Skeletal muscle cell (primary cell): ENCODE measurements at regions not wholly inside any gene's neighbourhood (a gene's known extent, or its start where the extent isn't known, plus 50 kb on each side); places are given as distances from the start of the nearest gene placed in this dataset.
"Not testable (repeated sequence)": the region's sequence is repeated elsewhere in the genome, so short reads cannot be mapped to it uniquely, and the experiment has no call there.

Experiments
- DNase-seq: peaks from one replicate; pipeline ENCODE4 v3.0.0-alpha.2; 2010; ENCODE audit warnings: low read depth
- H3K4me3 ChIP-seq: 2 replicates; pipeline ENCODE4 v1.5.1; 2011; ENCODE audit warnings: low read depth, mild to moderate bottlenecking, control low read depth, low read length, moderate library complexity

DNA sequence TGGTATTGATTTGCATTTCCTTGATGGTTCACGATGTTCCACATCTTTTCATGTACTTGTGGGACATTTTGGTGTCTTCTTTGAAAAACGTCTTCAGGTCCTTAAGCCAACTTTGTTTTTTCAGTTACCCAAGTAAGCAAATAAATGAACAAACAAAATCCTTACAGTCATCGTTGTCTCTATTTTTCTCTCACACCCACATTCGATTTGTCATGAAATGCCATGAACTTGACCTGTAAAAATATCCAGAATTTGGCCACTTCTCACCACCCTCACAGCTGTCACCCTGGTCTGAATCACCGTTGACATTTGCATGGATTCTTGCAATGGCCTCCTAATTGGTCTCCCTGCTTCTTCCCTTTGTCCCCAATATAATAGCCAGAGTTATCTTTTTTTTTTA lies 109.5 kb upstream of the METTL14 start:
- not testable (repeated sequence) for H3K4me3 ChIP-seq, DNase-seq

DNA sequence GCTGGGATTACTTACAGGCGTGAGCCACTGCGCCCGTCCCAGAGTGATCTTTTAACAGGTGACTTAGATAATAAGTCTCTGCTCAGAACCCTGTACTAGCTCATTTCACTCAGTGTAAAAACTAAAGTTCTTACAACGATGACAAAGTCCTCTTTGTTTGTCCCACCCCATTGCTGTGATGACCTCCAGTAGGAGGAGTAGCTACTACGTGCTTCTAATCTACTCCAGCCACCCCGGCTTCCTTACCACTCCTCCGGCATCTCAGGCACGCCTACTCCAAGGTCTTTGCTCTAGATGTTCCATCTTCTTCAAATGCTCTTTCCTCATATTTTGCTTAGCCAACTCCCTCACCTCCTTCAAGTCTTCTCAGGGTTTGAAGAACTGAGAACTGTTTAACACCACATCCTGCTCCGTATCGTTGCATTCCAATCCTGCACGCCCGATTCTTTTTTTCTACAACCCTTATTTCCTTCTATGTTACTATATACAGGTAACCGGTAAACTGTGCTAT lies 108.4 kb upstream of the METTL14 start:
- DNase-seq, H3K4me3 ChIP-seq: not testable (repeated sequence)

DNA sequence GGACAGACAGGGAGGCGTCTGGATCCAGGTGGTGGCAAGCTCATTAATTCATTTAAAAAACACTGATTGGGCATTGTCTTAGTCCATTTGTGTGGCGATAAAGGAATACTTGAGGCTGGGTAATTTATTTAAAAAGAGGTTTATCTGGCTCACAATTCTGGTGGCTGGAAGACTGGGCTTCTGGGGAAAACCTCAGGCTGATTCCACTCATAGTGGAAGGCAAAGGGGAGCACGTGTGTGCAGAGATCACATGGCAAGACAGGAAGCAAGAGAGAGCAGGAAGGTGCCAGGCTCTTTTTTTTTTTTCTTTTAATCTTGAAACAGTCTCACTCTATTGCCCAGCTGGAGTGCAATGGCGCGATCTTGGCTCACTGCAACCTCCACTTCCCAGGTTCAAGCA lies 100.2 kb upstream of the METTL14 start:
- H3K4me3 ChIP-seq: no peak overlapping the region
- DNase-seq: no peak

DNA sequence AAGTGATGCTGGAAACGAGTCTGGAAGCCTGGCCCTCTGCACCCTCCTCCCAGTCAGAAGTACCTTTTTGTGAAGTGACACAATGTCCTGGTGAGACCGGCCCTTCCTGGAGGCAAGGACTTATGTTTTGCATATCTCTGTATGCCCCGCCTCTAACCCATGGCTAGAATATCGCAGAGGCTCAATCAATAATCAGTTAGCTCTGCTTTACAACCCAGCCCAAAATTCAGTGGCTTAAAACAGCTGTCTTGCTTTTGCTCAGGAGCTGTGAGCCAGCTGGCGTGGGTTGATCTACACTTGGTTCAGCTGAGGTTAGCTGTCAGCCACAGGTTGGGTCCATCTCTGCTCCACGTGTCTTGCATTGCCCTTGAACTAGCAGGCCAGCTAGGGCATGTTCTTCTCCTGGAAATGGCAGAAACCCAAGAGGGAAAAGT lies 98.8 kb upstream of the METTL14 start:
- DNase-seq: peak; percentile 3
- H3K4me3 ChIP-seq: no peak overlapping the region

DNA sequence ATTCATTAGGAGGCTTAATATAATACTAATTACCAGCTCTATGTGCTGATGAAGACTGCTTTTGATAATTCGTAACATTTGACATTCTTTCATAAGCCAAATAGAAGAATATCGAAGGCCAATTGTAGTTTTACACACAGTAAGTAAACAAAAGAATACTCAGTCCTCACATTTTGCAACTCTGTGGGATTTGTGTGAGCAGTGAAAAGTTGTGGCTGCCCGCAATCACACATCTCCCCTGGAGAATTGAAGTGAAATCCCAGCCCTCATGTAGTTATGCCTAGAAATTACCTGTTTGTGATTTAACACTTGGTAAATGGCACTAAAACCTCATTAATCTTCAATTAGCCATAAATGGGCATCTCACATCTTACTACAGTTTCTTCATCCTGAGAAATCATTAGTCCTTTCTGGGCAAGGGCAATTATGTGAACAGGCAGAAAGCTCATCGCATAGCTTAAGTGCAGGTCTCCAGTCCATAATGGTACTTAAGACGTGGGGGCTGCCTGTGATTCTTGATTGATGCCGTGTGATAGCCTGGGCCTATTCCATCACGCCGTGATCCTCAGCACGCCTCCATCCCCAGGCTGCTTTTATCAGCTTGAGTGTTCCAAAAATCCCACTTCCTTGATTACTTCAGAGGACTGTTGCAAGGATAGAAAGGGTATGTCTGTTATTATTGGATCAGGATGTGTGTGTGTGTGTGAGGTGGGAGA lies 97.9 kb upstream of the METTL14 start:
- H3K4me3 ChIP-seq: no peak overlapping the region
- no peak for DNase-seq

DNA sequence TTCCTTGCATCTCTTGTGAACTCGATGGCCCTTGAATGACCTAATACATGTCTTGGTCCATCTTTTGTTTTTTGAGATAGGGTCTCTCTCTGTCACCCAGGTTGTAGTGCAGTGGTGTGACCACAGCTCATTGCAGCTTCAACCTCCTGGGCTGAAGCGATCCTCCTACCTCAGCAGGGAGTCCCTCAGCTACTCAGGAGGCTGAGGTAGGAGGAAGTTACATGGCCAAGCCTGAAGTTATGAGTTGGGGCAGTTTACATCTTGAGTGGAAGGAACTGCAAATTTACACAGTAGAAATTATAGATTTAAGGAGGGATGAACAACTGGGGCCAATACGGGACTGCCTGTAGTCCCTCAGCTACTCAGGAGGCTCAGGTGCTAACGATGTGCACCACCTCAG lies 97.2 kb upstream of the METTL14 start:
- H3K4me3 ChIP-seq: no peak overlapping the region
- DNase-seq: no peak

DNA sequence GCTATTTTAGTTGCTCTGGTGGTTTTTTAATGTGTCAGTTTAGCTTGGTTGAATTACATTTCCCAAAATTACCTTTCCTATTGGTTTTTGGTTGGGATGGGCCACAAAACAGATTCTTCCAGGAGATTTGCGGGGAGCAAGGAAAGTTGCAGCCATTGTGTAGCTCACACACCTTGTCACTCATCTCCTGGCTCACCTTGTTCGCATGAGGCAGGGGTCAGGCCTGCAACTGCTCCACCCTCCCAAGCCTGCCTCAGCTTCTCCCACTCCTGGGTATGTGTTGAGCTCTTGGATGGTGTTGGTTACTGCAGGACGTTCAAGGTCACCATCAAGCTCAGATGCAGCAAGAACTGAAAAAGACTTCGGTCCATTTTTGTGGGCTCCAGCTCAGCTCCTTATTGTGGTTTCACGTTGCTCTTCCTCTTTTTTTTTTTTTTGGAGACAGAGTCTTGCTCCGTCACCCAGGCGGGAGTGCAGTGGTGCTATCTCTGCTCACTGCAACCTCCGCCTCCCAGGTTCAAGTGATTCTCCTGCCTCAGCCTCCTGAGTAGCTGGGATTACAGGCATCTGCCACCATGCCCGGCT lies 95.6 kb upstream of the METTL14 start:
- DNase-seq: no peak
- no peak overlapping the region for H3K4me3 ChIP-seq

DNA sequence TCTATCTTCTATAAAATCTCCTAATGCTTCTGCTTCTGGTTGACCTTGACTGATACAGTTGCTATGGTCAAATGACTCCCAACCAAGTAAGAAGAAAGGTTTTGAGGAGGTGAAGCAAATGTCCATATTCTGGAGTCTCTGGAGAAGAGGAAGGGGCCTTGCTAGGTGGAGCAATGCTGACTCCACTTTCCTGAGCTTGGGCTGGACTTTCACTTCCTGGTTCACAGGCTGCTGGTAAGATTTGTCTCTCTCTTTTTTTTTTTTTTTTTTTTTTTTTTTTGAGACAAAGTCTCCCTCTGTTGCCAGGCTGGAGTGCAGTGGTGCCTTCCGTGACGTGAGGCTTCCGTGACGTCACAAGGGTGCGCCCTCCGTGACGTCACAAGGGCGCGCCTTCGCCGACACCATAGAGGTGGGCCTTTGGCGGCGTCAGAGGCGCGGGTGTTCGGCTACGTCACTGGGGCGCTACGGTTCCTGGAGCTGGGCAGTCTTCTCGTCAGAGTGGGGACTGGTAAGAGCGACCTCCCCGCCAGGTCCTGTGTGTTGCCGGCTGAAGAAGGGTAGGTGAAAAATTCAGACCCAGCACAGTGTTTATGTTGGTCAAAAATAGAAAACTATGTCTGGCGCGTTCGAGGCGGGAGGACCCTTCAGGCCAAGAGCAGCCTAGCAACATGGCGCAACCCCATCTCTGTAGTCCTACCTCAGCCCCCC lies 93.7 kb upstream of the METTL14 start:
- peak; percentile 88 for DNase-seq
- peak overlapping the region; percentile 55 for H3K4me3 ChIP-seq

DNA sequence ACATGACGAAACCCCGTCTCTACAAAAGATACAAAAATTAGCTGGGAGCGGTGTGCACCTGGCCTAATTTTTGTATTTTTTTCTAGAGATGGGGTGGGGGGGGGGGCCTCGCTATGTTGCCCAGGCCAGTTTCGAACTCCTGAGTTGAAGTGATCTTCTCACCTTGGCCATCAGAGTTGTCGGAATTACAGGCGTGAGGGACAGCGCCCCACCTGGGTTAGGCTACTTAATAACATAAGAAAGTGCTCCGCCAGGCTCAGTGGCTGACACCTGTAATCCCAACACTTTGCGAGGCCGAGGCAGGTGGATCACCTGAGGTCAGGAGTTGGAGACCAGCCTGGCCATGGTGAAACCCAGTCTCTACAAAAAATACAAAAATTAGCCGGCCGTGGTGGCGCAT lies 92.9 kb upstream of the METTL14 start:
- H3K4me3 ChIP-seq: peak overlapping the region; percentile 55
- not testable (repeated sequence) for DNase-seq

DNA sequence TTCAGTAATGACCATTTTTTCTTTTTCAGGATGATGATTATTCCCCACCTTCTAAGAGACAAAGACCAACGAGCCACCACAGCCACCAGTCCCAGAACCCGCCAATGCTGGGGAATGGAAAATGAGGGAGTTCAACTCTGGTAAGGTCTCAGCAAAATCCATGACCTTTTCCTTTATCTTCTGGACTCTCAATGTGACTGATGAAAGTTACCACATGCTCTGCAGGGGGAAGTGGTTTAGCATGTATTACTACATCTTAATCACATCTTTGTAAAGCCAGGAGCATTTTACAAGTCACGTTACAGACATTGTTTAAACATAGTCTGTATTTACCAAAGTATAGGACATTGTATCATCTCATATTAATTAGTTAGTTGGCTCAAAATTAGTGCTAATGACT lies 89.3 kb upstream of the METTL14 start:
- DNase-seq, H3K4me3 ChIP-seq: not testable (repeated sequence)

DNA sequence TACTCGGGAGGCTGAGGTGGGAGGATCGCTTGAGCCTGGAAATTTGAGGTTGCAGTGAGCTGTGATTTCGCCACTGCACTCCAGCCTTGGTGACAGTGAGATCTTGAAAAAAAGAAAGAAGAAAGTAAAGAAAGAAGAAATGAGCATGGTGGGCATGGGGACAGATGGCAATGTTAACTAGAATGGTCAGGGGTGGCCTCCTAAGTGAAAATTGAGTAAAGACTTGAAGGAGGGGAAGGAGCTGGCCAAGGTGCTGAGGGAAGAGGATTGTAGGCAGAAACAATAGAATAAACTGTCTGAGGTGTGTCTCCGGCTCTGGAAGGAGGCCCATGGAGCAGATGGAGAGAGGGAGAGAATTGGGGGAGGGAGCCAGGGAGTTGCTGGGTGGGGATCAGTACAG lies 60.1 kb upstream of the METTL14 start:
- DNase-seq, H3K4me3 ChIP-seq: not testable (repeated sequence)

DNA sequence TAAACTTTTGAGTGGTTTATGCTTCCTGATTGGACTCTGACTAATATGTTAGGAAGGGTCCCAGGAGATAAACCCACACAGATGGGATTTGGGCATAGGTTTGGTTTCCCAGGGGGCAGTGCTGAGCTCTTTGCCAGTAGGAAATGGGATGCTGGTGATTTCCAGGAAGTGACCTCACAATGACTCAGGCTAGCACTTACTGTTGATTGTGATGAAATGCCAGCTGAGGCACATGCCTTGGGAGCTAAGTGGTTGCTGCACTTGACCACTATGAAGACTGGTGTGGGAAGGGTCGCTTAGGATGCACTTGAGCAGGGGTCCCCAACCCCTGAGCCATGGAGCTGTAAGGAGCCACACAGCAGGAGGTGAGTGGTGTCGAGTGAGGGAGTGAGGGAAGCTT lies 55.5 kb upstream of the METTL14 start:
- H3K4me3 ChIP-seq: not testable (repeated sequence)
- peak; percentile 11 for DNase-seq

DNA sequence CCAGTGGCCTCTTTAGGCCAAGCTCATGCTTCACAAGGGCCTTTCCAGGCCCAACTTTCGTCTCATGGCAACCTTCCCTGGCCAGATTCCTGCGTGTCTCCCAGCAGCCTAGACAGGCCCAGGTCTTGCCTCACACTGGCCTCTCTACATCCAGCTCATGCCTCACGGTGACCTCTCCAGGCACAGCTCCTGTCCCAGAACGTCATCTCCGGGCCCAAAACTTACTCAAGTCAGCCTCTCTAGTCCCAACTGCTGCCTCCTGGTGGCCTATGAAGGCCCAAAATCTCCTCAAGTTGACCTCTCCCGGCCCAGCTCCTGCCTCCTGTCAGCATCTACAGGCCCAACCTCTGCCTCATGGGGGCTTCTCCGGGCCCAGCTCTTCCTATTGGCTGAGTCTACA lies 54.3 kb upstream of the METTL14 start:
- not testable (repeated sequence) for DNase-seq, H3K4me3 ChIP-seq

DNA sequence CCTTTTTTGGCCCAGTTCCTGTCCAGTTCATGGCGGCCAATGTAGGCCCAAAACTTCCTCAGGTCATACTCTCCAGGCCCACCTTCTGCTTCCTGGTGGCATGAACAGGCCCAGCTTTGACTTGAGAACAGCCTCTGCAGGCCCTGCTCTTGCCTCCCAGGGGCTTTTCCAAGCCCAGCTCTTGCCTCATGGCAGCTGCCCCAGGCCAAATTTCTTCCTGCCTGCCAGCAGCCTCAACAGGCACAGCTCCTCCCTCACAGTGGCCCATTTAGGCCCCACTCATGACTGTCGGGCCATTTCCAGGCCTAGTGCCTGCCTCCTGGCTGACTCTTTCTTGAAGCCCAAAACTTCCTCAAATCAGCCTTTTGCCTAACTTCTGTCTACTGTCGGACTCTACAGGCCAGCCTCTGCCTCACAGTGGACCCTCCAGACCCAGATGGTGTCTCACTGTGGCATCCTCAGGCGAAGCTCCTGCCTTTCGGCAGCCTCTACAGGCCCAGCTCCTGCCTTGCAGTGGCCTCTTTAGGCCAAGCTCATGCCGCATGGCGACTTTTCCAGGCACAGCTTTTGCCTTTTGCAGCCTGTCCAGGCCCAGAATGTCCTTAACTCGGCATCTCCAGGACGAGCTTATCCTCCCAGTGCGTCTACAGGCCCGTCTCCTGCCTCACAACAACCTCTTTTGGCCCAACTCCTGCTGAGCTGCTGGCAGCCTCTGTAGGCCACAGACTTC lies 53.7 kb upstream of the METTL14 start:
- H3K4me3 ChIP-seq, DNase-seq: not testable (repeated sequence)

DNA sequence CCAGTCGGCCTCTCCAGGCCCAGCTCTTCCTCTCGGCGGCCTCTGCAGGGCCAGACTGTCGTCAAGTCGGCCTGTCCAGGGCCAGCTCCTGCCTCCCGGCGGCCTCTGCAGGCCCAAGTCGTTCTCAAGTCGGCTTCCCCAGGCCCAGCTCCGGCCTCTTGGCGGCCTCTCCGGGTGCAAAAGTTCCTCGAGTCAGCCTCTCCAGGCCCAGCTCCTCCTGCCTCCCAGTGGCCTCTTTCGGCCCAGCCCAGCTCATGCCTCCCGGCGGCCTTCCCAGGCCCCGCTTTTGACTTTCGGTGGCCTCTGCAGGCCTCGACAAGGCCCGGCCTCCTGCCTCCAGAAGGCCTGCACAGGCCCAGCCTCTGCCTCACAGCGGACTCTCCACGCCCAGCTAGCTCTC lies 51.7 kb upstream of the METTL14 start:
- not testable (repeated sequence) for DNase-seq, H3K4me3 ChIP-seq

DNA sequence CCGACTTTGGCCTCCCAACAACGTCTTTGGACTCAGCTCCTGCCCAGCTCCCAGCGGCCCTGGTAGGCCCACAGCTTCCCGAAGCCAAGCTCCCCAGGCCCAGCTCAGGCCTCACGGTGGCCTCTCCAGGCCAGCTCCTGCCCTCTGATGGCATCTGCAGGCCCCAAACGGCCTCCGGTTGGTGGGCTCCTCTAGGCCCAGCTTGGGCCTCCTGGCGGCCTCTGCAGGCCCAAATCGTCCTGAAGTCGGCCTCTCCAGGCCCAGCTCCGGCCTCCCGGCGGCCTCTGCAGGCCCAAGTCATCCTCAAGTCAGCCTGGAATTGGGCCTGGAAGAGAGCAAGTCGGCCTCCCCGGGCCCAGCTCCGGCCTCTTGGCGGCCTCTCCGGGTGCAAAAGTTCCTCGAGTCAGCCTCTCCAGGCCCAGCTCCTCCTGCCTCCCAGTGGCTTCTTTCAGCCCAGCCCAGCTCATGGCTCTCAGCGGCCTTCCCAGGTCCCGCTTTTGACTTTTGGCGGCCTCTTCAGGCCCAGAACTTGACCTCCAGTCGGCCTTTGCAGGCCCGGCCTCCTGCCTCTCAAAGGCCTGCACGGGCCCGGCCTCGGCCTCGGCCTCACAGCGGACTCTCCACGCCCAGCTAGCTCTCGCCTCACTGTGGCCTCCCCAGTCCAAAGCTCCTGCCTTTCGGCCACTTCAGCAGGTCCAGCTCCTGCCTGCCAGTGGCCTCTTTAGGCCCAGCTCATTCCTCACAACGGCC lies 50.9 kb upstream of the METTL14 start:
- H3K4me3 ChIP-seq, DNase-seq: not testable (repeated sequence)
